PC-3 (cell line): ENCODE measurements at regions not wholly inside any gene's neighbourhood (a gene's known extent, or its start where the extent isn't known, plus 50 kb on each side); places are given as distances from the start of the nearest gene placed in this dataset.
"Not testable (repeated sequence)": the region's sequence is repeated elsewhere in the genome, so short reads cannot be mapped to it uniquely, and the experiment has no call there.

Experiments
- ATAC-seq: fragments of 200-7000 bp; cut with Tn5 transposase; 2 replicates; pipeline ENCODE4 v1.9.1; 2020; ENCODE audit warnings: mild to moderate bottlenecking, moderate library complexity
- BruUV-seq: library from RNA; stranded (reverse); fragments of 400-500 nt; replicated peaks from 2 replicates; lab custom pipeline; 2021; lab: Mats Ljungman, UMichigan
- CTCF ChIA-PET: fragments of 300-600 bp; sonication (Branson Sonifier 250); formaldehyde crosslinking; loops from one replicate; lab custom pipeline; 2022; ENCODE audit warnings: antibody characterized with exemption; lab: Charles Lee
- POLR2A ChIA-PET: fragments of 300-600 bp; sonication (Branson Sonifier 250); formaldehyde crosslinking; loops from one replicate; lab custom pipeline; 2022; ENCODE audit warnings: antibody characterized with exemption; ENCODE audit not compliant: unreplicated experiment; lab: Charles Lee
- DNase-seq: peaks from one replicate; pipeline ENCODE4 v3.0.0-alpha.2; 2015
- H2AFZ ChIP-seq: fragments of 300-600 bp; sonication (generic); 2 replicates; pipeline ENCODE4 v1.6.0; 2016; ENCODE audit warnings: antibody characterized with exemption, low read length
- H3F3A ChIP-seq: fragments of 300-600 bp; sonication (generic); one replicate; pipeline ENCODE4 v1.6.0; 2017; ENCODE audit warnings: antibody characterized with exemption, low read length, control low read depth, mild to moderate bottlenecking; ENCODE audit not compliant: unreplicated experiment
- H3K27ac ChIP-seq: fragments of 300-600 bp; sonication (generic); 2 replicates; pipeline ENCODE4 v1.5.1; 2016; ENCODE audit warnings: mild to moderate bottlenecking, low read length
- H3K27me3 ChIP-seq: fragments of 300-600 bp; sonication (generic); 2 replicates; pipeline ENCODE4 v1.6.1; 2016; ENCODE audit warnings: low read length, mixed read lengths
- H3K36me3 ChIP-seq: fragments of 300-600 bp; sonication (generic); 2 replicates; pipeline ENCODE4 v1.6.1; 2016; ENCODE audit warnings: low read depth, mixed run types, low read length, mixed read lengths
- H3K4me1 ChIP-seq: fragments of 300-600 bp; sonication (generic); 2 replicates; pipeline ENCODE4 v1.5.1; 2016; ENCODE audit warnings: low read length; ENCODE audit not compliant: insufficient read depth
- H3K4me2 ChIP-seq: fragments of 300-600 bp; sonication (generic); 2 replicates; pipeline ENCODE4 v1.6.0; 2016; ENCODE audit warnings: low read length
- H3K4me3 ChIP-seq: fragments of 300-600 bp; sonication (generic); 2 replicates; pipeline ENCODE4 v1.5.1; 2016; ENCODE audit warnings: mild to moderate bottlenecking, low read length, mixed read lengths
- H3K79me2 ChIP-seq: fragments of 300-600 bp; sonication (generic); 2 replicates; pipeline ENCODE4 v1.6.1; 2017; ENCODE audit warnings: low read length, mixed read lengths
- H3K9ac ChIP-seq: fragments of 300-600 bp; sonication (generic); 2 replicates; pipeline ENCODE4 v1.6.0; 2016; ENCODE audit warnings: mild to moderate bottlenecking, low read length
- H3K9me2 ChIP-seq: fragments of 300-600 bp; sonication (generic); replicated peaks from 2 replicates; pipeline ENCODE4 v1.6.1; 2016; ENCODE audit warnings: mixed run types, low read length, mixed read lengths
- H3K9me3 ChIP-seq: fragments of 300-600 bp; sonication (generic); 2 replicates; pipeline ENCODE4 v1.6.1; 2016; ENCODE audit warnings: low read length, mixed read lengths
- H4K20me1 ChIP-seq: fragments of 300-600 bp; sonication (generic); 2 replicates; pipeline ENCODE4 v1.6.1; 2016; ENCODE audit warnings: low read length, mixed read lengths
- CTCF ChIP-seq: fragments of 300-600 bp; sonication (generic); conservative IDR thresholded peaks from 2 replicates; pipeline ENCODE4 v1.5.1; 2017; ENCODE audit warnings: antibody characterized with exemption, low read depth, mild to moderate bottlenecking, low read length
- EZH2 ChIP-seq: fragments of 300-600 bp; sonication (generic); IDR thresholded peaks from one replicate; pipeline ENCODE4 v1.6.1; 2017; ENCODE audit warnings: antibody characterized with exemption, mild to moderate bottlenecking, low read length; ENCODE audit not compliant: unreplicated experiment
- EZH2phosphoT487 ChIP-seq: fragments of 300-600 bp; sonication (generic); IDR thresholded peaks from 2 replicates; pipeline ENCODE4 v1.6.1; 2018; ENCODE audit warnings: mild to moderate bottlenecking, antibody characterized with exemption, low read length, borderline replicate concordance
- intact Hi-C: fragments of 100-400 bp; cut with micrococcal nuclease; formaldehyde crosslinking; loops from 2 replicates; pipeline ENCODE4 v1.9.0; 2023

GRCh38 chr5:8560776-8561175 lies 691.8 kb downstream of the MTRR start:
- Histone ChIP-seq H3K36me3 (no peaks in the 10 kb centered on the region), H3K9ac (no peak overlapping the region), H3K27me3 (no peaks in the 10 kb centered on the region), H2AFZ (no peak overlapping the region), H3K4me1 (no peaks in the 10 kb centered on the region), H3K4me2 (no peak overlapping the region), H3K9me3 (no peaks in the 10 kb centered on the region), H3K27ac (no peak overlapping the region), H3F3A (no peaks in the 10 kb centered on the region), H3K4me3 (no peak overlapping the region), H4K20me1 (no peaks in the 10 kb centered on the region), H3K79me2 (no peaks in the 10 kb centered on the region), H3K9me2 (no peaks in the 10 kb centered on the region)
- ChIA-PET POLR2A (no interaction called here), CTCF (no interaction called here)
- DNase-seq: peak; percentile 18
- no peak for TF ChIP-seq EZH2phosphoT487
- TF ChIP-seq EZH2: no peak
- TF ChIP-seq CTCF: no peak
- ATAC-seq: no peak
- no TSS peak for BruUV-seq
- intact Hi-C loops: no loop called here

- Histone ChIP-seq H3K36me3 (no peaks in the 10 kb centered on the region), H3K4me2 (no peak overlapping the region), H3K9me2 (no peaks in the 10 kb centered on the region), H2AFZ (no peak overlapping the region), H3K27me3 (no peaks in the 10 kb centered on the region), H3K79me2 (no peaks in the 10 kb centered on the region), H3K9ac (no peak overlapping the region), H3F3A (no peaks in the 10 kb centered on the region), H3K4me3 (no peak overlapping the region), H4K20me1 (no peaks in the 10 kb centered on the region), H3K4me1 (no peaks in the 10 kb centered on the region), H3K27ac (no peak overlapping the region), H3K9me3 (no peaks in the 10 kb centered on the region)
- ATAC-seq: no peak
- TF ChIP-seq CTCF (no peak), EZH2 (no peak), EZH2phosphoT487 (no peak)
- no TSS peak for BruUV-seq
- ChIA-PET CTCF (no interaction called here), POLR2A (no interaction called here)
- intact Hi-C loops: no loop called here
- DNase-seq: no peak
These were observed 692.4 kb downstream of the MTRR start for GRCh38 chr5:8561224-8561840.

GRCh38 chr5:8561854-8562253 lies 692.9 kb downstream of the MTRR start:
- H3K79me2 ChIP-seq: no peaks in the 10 kb centered on the region
- no peaks in the 10 kb centered on the region for H3K4me1 ChIP-seq
- H3K4me2 ChIP-seq: no peak overlapping the region
- ATAC-seq: no peak
- TF ChIP-seq EZH2phosphoT487 (no peak), CTCF (no peak), EZH2 (no peak)
- H3K27me3 ChIP-seq: no peaks in the 10 kb centered on the region
- no peaks in the 10 kb centered on the region for H3K36me3 ChIP-seq
- intact Hi-C loops: no loop called here
- no peak overlapping the region for H3K4me3 ChIP-seq
- DNase-seq: no peak
- no peak overlapping the region for H3K9ac ChIP-seq
- no peaks in the 10 kb centered on the region for H3F3A ChIP-seq
- no peak overlapping the region for H2AFZ ChIP-seq
- H3K9me3 ChIP-seq: no peaks in the 10 kb centered on the region
- ChIA-PET POLR2A (no interaction called here), CTCF (no interaction called here)
- no TSS peak for BruUV-seq
- no peaks in the 10 kb centered on the region for H4K20me1 ChIP-seq
- no peaks in the 10 kb centered on the region for H3K9me2 ChIP-seq
- H3K27ac ChIP-seq: no peak overlapping the region

DNA sequence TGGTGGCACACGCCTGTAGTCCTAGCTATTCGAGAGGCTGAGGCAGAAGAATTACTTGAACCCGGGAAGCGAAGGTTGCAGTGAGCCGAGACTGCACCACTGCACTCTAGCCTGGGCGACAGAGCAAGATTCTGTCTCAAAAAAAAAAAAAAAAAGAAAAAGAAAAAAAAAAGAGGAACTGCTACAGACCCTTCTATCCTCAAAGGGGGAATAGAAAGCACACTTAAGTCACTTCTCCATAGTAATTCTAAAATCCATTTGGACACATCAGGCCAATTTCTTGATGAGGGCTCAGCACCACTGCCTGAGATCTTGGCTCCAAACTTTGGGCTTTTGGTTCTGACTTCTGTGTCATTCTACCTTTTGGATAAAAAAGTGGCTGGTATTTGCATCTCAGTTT lies 694.6 kb downstream of the MTRR start:
- H4K20me1 ChIP-seq, H3K27me3 ChIP-seq, H3K4me2 ChIP-seq, H3K79me2 ChIP-seq, DNase-seq, ATAC-seq, H3K9me2 ChIP-seq, H3K27ac ChIP-seq, CTCF ChIA-PET, H3F3A ChIP-seq, intact Hi-C loops, POLR2A ChIA-PET, H3K4me1 ChIP-seq, H3K4me3 ChIP-seq, H3K9me3 ChIP-seq, H2AFZ ChIP-seq, BruUV-seq, H3K9ac ChIP-seq, H3K36me3 ChIP-seq: not testable (repeated sequence)
